ENCODE measurements at regions not wholly inside any gene's neighbourhood (a gene's known extent, or its start where the extent isn't known, plus 50 kb on each side); places are given as distances from the start of the nearest gene placed in this dataset.

GRCh38 chr13:22152751-22153150 lies 481.9 kb downstream of the FGF9 start:
- TF ChIP-seq, protein P1, sequence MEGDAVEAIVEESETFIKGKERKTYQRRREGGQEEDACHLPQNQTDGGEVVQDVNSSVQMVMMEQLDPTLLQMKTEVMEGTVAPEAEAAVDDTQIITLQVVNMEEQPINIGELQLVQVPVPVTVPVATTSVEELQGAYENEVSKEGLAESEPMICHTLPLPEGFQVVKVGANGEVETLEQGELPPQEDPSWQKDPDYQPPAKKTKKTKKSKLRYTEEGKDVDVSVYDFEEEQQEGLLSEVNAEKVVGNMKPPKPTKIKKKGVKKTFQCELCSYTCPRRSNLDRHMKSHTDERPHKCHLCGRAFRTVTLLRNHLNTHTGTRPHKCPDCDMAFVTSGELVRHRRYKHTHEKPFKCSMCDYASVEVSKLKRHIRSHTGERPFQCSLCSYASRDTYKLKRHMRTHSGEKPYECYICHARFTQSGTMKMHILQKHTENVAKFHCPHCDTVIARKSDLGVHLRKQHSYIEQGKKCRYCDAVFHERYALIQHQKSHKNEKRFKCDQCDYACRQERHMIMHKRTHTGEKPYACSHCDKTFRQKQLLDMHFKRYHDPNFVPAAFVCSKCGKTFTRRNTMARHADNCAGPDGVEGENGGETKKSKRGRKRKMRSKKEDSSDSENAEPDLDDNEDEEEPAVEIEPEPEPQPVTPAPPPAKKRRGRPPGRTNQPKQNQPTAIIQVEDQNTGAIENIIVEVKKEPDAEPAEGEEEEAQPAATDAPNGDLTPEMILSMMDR (conservative IDR thresholded peaks at IDR 0.05 in 1 of 2, IDR thresholded peaks at IDR 0.05 in 1 of 2; ENCODE audit: extremely low read depth in 1 of 2, insufficient read depth in 1 of 2, low read depth in 1 of 2, low read length in 2 of 2), result no peak
- TF ChIP-seq EZH2 (IDR thresholded peaks at IDR 0.05; ENCODE audit: borderline replicate concordance, low read length), result no peak

All from mammary epithelial cell (primary cell).